GM23338 (cell line): ENCODE measurements at regions not wholly inside any gene's neighbourhood (a gene's known extent, or its start where the extent isn't known, plus 50 kb on each side); places are given as distances from the start of the nearest gene placed in this dataset.

Source experiments
- ATAC-seq: fragments of 200-7000 bp; cut with Tn5 transposase; 3 replicates; pipeline ENCODE4 v1.9.1; 2020
- DNase-seq: peaks from one replicate; pipeline ENCODE4 v3.0.0-alpha.2; 2015; ENCODE audit warnings: low spot score
- H2AFZ ChIP-seq: fragments of 200-600 bp; sonication (generic); 2 replicates; pipeline ENCODE4 v1.8.0; 2016; ENCODE audit warnings: antibody characterized with exemption, mild to moderate bottlenecking, moderate library complexity
- H3F3A ChIP-seq: fragments of 200-600 bp; sonication (generic); replicated peaks from 2 replicates; pipeline ENCODE4 v1.8.0; 2017; ENCODE audit warnings: antibody characterized with exemption, mixed run types, low read depth
- H3K27ac ChIP-seq: fragments of 200-600 bp; sonication (generic); 2 replicates; pipeline ENCODE4 v1.6.1; 2016; ENCODE audit warnings: low read depth
- H3K27me3 ChIP-seq: fragments of 200-600 bp; sonication (generic); 2 replicates; pipeline ENCODE4 v1.8.0; 2016; ENCODE audit warnings: mild to moderate bottlenecking, mixed run types, moderate library complexity; ENCODE audit not compliant: insufficient read depth
- H3K36me3 ChIP-seq: fragments of 200-600 bp; sonication (generic); 2 replicates; pipeline ENCODE4 v1.8.0; 2016; ENCODE audit warnings: mild to moderate bottlenecking; ENCODE audit not compliant: insufficient read depth
- H3K4me1 ChIP-seq: fragments of 200-600 bp; sonication (generic); 2 replicates; pipeline ENCODE4 v1.8.0; 2016; ENCODE audit warnings: mild to moderate bottlenecking, moderate library complexity; ENCODE audit not compliant: insufficient read depth
- H3K4me2 ChIP-seq: fragments of 200-600 bp; sonication (generic); 2 replicates; pipeline ENCODE4 v1.7.1; 2017; ENCODE audit warnings: mixed run types
- H3K4me3 ChIP-seq: fragments of 200-600 bp; sonication (generic); 2 replicates; pipeline ENCODE4 v1.6.1; 2016; ENCODE audit warnings: mixed run types
- H3K79me2 ChIP-seq: fragments of 200-600 bp; sonication (generic); replicated peaks from 2 replicates; pipeline ENCODE4 v1.8.0; 2017; ENCODE audit warnings: mild to moderate bottlenecking; ENCODE audit not compliant: insufficient read depth
- H3K9me2 ChIP-seq: fragments of 200-600 bp; sonication (generic); 2 replicates; pipeline ENCODE4 v1.8.0; 2017; ENCODE audit not compliant: insufficient read depth
- H4K20me1 ChIP-seq: fragments of 200-600 bp; sonication (generic); replicated peaks from 2 replicates; pipeline ENCODE4 v1.8.0; 2017; ENCODE audit warnings: mild to moderate bottlenecking; ENCODE audit not compliant: insufficient read depth
- H3K27ac Mint-ChIP-seq: 2 replicates; pipeline ENCODE4 v1.8.0; 2020; ENCODE audit warnings: inconsistent platforms, mild to moderate bottlenecking, moderate library complexity, mixed read lengths
- H3K27me3 Mint-ChIP-seq: 3 replicates; pipeline ENCODE4 v1.8.0; 2022; ENCODE audit warnings: low read depth, mild to moderate bottlenecking, moderate library complexity, mixed read lengths, inconsistent platforms; ENCODE audit not compliant: insufficient read depth, poor library complexity
- H3K36me3 Mint-ChIP-seq: 3 replicates; pipeline ENCODE4 v1.8.0; 2021; ENCODE audit warnings: low read depth, mild to moderate bottlenecking, inconsistent platforms, moderate library complexity, mixed read lengths
- H3K4me1 Mint-ChIP-seq: 3 replicates; pipeline ENCODE4 v1.8.0; 2020; ENCODE audit warnings: mild to moderate bottlenecking, inconsistent platforms, mixed read lengths
- H3K4me3 Mint-ChIP-seq: 3 replicates; pipeline ENCODE4 v1.8.0; 2021; ENCODE audit warnings: moderate library complexity, mild to moderate bottlenecking, inconsistent platforms, mixed read lengths
- H3K9me3 Mint-ChIP-seq: 3 replicates; pipeline ENCODE4 v1.8.0; 2020; ENCODE audit warnings: moderate library complexity, mild to moderate bottlenecking, inconsistent platforms, mixed read lengths
- CREB1 ChIP-seq: fragments of 250-450 bp; sonication (Bioruptor Pico); IDR thresholded peaks from 2 replicates; pipeline ENCODE4 v1.5.0; 2020; ENCODE audit warnings: low read depth, mild to moderate bottlenecking, moderate library complexity
- CTCF ChIP-seq, 2 experiments: fragments of 200-600 bp in 1 of 2; sonication (generic) in 1 of 2; conservative IDR thresholded peaks; 2 replicates each; pipeline versions ENCODE4 v1.5.1 to v1.6.1; 2016 to 2017; ENCODE audit warnings: antibody characterized with exemption in 2 of 2, low read depth in 2 of 2, mild to moderate bottlenecking in 2 of 2, moderate library complexity in 1 of 2
- ETS1 ChIP-seq: IDR thresholded peaks from 2 replicates; pipeline ENCODE4 v1.6.1; 2016; ENCODE audit warnings: antibody characterized with exemption
- EZH2 ChIP-seq: fragments of 200-600 bp; sonication (generic); IDR thresholded peaks from one replicate; pipeline ENCODE4 v1.8.0; 2017; ENCODE audit warnings: antibody characterized with exemption, mild to moderate bottlenecking, low read depth; ENCODE audit not compliant: unreplicated experiment
- EZH2phosphoT487 ChIP-seq: fragments of 200-600 bp; sonication (generic); IDR thresholded peaks from one replicate; pipeline ENCODE4 v1.8.1; 2018; ENCODE audit warnings: antibody characterized with exemption; ENCODE audit not compliant: unreplicated experiment
- JUNB ChIP-seq: IDR thresholded peaks from one replicate; pipeline ENCODE4 v1.6.1; 2016; ENCODE audit warnings: antibody characterized with exemption; ENCODE audit not compliant: unreplicated experiment
- ZNF114 ChIP-seq: fragments of 250-450 bp; sonication (Bioruptor Pico); IDR thresholded peaks from 2 replicates; pipeline ENCODE4 v1.5.0; 2020; ENCODE audit warnings: mild to moderate bottlenecking, moderate library complexity
- ZNF331 ChIP-seq: fragments of 250-450 bp; sonication (Bioruptor Pico); IDR thresholded peaks from 2 replicates; pipeline ENCODE4 v1.5.0; 2020; ENCODE audit warnings: low read depth, mild to moderate bottlenecking, moderate library complexity
- ZNF462 ChIP-seq: fragments of 250-450 bp; sonication (Bioruptor Pico); IDR thresholded peaks from 2 replicates; pipeline ENCODE4 v1.5.0; 2020; ENCODE audit warnings: mild to moderate bottlenecking, moderate library complexity

DNA sequence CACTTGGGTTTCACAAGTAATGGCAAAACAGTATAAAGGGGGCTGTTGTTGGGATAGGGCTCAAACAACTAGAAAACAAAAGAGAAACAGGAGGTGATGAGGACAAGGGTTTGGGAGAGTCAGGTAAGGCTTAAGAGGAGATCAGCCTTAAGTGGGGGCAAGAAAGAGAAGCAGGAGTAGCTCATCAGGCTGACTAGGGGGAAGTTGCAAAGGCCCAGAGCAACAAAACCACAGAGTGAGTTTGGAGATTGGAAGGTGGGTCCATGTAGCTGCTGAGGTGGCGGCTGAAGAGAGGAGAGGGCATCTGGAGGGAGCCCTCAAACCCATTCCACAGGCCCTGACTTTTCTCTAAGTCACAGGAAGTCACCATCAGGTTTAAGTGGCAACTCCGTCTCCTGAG is 126.0 kb downstream of the MREG start:
- DNase-seq (no peak), ATAC-seq (no peak)
- H4K20me1 ChIP-seq, result no peaks in the 10 kb centered on the region
- H3K36me3 Mint-ChIP-seq, result no peaks in the 10 kb centered on the region
- no peaks in the 10 kb centered on the region for H3K4me1 Mint-ChIP-seq
- H3K27me3 ChIP-seq, result no peaks in the 10 kb centered on the region
- no peak overlapping the region for H3K27ac Mint-ChIP-seq
- H3K4me3 ChIP-seq, result no peak overlapping the region
- H3K79me2 ChIP-seq, result no peaks in the 10 kb centered on the region
- peaks cover 1% of the 10 kb centered on the region for H3K27me3 Mint-ChIP-seq
- H3F3A ChIP-seq, result no peaks in the 10 kb centered on the region
- H2AFZ ChIP-seq, result peak overlapping the region; percentile 76; the same call in 1 of the 2 replicates
- no peak overlapping the region for H3K4me2 ChIP-seq
- H3K27ac ChIP-seq, result no peak overlapping the region
- TF ChIP-seq CREB1 (CRISPR knock-in tag) (no peak), EZH2 (no peak), EZH2phosphoT487 (no peak), ZNF114 (no peak), JUNB (no peak)
- peaks cover 15% of the 10 kb centered on the region for H3K9me2 ChIP-seq
- no peaks in the 10 kb centered on the region; the same call in 2 of the 3 replicates for H3K9me3 Mint-ChIP-seq
- H3K4me1 ChIP-seq, result no peaks in the 10 kb centered on the region
- H3K36me3 ChIP-seq, result no peaks in the 10 kb centered on the region
- H3K4me3 Mint-ChIP-seq, result no peak overlapping the region

- DNase-seq, result no peak
- Histone ChIP-seq H3K79me2 (no peaks in the 10 kb centered on the region), H3K27ac (no peak overlapping the region), H3F3A (no peaks in the 10 kb centered on the region), H4K20me1 (no peaks in the 10 kb centered on the region), H3K27me3 (no peaks in the 10 kb centered on the region), H3K36me3 (no peaks in the 10 kb centered on the region), H3K4me1 (no peaks in the 10 kb centered on the region), H3K9me2 (peaks cover 15% of the 10 kb centered on the region), H2AFZ (no peak overlapping the region; the same call in 1 of the 2 replicates), H3K4me3 (no peak overlapping the region), H3K4me2 (no peak overlapping the region)
- peaks cover 5% of the 10 kb centered on the region; the same call in 1 of the 3 replicates for H3K4me1 Mint-ChIP-seq
- H3K36me3 Mint-ChIP-seq, result no peaks in the 10 kb centered on the region
- H3K27me3 Mint-ChIP-seq, result peaks cover 1% of the 10 kb centered on the region
- no peak overlapping the region for H3K27ac Mint-ChIP-seq
- ATAC-seq, result no peak
- H3K9me3 Mint-ChIP-seq, result no peaks in the 10 kb centered on the region; the same call in 2 of the 3 replicates
- H3K4me3 Mint-ChIP-seq, result no peak overlapping the region
- TF ChIP-seq CTCF (conservative IDR thresholded peaks at IDR 0.05; ENCODE audit: low read depth in 2 of 2), result no peak
- no peak for TF ChIP-seq EZH2
- TF ChIP-seq ZNF462 (CRISPR knock-in tag), result no peak
- TF ChIP-seq CREB1 (CRISPR knock-in tag), result no peak
- no peak for TF ChIP-seq ZNF331 (CRISPR knock-in tag)
- TF ChIP-seq EZH2phosphoT487, result no peak
- no peak for TF ChIP-seq ETS1
Measured at GRCh38 chr2:215886022-215886421, 127.3 kb downstream of the MREG start.
